Upper lobe of left lung (tissue), 4 donors: ENCODE measurements at regions not wholly inside any gene's neighbourhood (a gene's known extent, or its start where the extent isn't known, plus 50 kb on each side); places are given as distances from the start of the nearest gene placed in this dataset.

Experiments used
- POLR2AphosphoS5 ChIP-seq, 2 donors: sonication (generic); formaldehyde crosslinking; IDR thresholded peaks; one replicate each; pipeline ENCODE4 v1.5.1; 2017; ENCODE audit warnings: antibody characterized with exemption in 2 of 2
- TF ChIP-seq, protein P1 (sequence below), 6 experiments: fragments of 450-650 bp in 4 of 6; fragments of 200-600 bp in 2 of 6; sonication (generic) in 2 of 6; IDR thresholded peaks; one replicate each; pipeline ENCODE4 v1.5.1; 2016 to 2019; ENCODE audit warnings: antibody characterized with exemption in 6 of 6

DNA sequence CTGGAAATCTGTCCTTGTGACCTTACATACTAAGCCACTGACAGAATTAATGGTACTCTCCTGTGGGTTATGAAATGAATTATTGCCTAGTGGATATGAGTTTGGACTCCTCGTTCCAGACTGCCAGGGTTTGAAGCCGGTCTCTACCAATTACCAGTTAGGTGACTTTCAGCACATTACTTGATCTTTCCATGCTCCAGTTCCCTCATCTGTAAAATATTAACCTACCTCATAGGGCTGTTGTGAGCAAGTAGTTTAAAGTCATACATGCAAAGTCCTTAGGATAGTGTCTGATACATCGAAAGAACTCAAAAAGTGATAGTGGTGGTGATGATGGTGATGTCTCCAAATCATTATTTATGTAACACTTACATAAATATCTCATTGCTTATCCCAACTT lies 373.5 kb upstream of the ARX start:
- TF ChIP-seq POLR2AphosphoS5 (IDR thresholded peaks at IDR 0.05) = no peak
- TF ChIP-seq, protein P1, sequence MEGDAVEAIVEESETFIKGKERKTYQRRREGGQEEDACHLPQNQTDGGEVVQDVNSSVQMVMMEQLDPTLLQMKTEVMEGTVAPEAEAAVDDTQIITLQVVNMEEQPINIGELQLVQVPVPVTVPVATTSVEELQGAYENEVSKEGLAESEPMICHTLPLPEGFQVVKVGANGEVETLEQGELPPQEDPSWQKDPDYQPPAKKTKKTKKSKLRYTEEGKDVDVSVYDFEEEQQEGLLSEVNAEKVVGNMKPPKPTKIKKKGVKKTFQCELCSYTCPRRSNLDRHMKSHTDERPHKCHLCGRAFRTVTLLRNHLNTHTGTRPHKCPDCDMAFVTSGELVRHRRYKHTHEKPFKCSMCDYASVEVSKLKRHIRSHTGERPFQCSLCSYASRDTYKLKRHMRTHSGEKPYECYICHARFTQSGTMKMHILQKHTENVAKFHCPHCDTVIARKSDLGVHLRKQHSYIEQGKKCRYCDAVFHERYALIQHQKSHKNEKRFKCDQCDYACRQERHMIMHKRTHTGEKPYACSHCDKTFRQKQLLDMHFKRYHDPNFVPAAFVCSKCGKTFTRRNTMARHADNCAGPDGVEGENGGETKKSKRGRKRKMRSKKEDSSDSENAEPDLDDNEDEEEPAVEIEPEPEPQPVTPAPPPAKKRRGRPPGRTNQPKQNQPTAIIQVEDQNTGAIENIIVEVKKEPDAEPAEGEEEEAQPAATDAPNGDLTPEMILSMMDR (IDR thresholded peaks at IDR 0.05) = no peak
